ENCODE measurements at regions not wholly inside any gene's neighbourhood (a gene's known extent, or its start where the extent isn't known, plus 50 kb on each side); places are given as distances from the start of the nearest gene placed in this dataset.

DNA sequence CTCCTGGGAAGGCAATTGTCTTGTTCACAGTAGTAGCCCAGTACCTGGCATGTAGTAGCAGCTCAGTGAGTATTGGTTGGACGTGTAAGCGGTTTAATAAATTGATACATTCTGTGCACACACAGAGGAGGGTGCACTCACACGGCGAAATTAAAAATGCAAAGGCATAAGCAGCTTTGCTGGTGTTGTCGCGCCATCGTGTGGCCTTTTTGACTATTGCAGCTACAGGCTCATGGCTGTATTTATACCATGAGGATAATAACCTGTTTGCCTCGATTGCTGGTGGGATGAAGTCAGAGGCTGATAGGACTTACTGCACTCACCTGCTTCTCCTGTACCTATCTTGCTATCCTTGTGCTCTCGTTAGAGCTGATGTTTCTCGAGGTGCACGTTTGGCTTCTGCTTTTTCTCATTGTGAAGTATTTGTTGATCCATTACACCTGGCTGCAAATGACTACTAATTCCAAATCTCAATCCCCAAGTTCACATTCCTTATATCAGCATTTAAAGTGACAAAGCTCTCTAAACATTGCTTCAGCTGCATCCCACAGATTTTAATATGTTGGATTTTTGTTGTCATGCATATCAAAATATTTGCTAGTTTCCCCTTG is 61.5 kb downstream of the TBXT start:
- ChIA-PET POLR2A (interaction anchor here (0.8 kb wide), 1 partner anchor 99 kb away, joined by 4 read pairs; no protein-coding TSS in a partner anchor), CTCF (interaction anchor here (0.6 to 3.6 kb wide), 32 partner anchors 9 to 376 kb away, joined by 3 to 58 read pairs (median 3); no protein-coding TSS in a partner anchor)
- Mint-ChIP-seq H3K36me3 (ENCODE audit: low read depth) (no peaks in the 10 kb centered on the region), H3K4me3 (no peak overlapping the region), H3K9me3 (peaks cover 11% of the 10 kb centered on the region), H3K27me3 (peaks cover 8% of the 10 kb centered on the region), H3K27ac (no peak overlapping the region), H3K4me1 (ENCODE audit: low read depth) (peaks cover 5% of the 10 kb centered on the region)
- TF ChIP-seq, protein P1, sequence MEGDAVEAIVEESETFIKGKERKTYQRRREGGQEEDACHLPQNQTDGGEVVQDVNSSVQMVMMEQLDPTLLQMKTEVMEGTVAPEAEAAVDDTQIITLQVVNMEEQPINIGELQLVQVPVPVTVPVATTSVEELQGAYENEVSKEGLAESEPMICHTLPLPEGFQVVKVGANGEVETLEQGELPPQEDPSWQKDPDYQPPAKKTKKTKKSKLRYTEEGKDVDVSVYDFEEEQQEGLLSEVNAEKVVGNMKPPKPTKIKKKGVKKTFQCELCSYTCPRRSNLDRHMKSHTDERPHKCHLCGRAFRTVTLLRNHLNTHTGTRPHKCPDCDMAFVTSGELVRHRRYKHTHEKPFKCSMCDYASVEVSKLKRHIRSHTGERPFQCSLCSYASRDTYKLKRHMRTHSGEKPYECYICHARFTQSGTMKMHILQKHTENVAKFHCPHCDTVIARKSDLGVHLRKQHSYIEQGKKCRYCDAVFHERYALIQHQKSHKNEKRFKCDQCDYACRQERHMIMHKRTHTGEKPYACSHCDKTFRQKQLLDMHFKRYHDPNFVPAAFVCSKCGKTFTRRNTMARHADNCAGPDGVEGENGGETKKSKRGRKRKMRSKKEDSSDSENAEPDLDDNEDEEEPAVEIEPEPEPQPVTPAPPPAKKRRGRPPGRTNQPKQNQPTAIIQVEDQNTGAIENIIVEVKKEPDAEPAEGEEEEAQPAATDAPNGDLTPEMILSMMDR (IDR thresholded peaks at IDR 0.05), result peak; percentile 91
- intact Hi-C loops (cut with micrococcal nuclease), result loop anchor here (1.0 kb wide), 1 partner anchor 221 kb away; no protein-coding TSS in a partner anchor
- DNase-seq (peak; percentile 88), ATAC-seq (peak; percentile 94)

DNA sequence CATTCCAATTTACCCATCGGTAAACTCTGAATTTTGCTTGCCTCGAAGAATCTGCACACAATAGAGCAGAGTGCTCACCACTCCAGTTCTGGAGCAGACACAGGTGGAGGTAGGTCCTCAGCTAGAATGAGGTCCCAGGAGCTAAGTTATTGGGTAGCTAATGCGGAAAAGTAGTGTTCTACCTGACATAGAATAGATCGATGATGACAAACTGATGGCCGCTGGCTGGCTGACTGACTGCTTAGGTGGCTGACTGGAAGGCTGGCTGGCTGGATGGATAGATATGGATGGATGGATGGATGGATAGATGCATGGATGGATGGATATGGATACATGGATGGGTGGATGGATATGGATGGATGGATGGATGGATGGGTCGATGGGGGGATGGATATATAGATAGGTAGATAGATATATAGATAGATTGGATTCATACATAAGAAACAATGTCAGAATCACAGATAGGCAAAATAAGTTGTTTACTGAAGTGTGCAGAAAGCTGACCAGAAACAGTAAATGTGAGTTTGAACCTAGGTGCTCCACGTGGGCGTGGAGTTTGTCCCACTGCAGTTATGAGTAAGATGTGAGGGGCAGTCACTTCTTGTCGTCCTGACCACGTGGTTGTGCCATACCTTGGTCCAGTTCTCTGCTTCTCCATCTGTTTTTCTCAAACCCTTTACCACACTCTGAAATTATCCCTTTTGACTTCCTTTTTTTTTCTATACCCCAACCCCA is 62.1 kb downstream of the TBXT start:
- CTCF ChIA-PET, result interaction anchor here (0.5 to 3.6 kb wide), 26 partner anchors 8 to 376 kb away, joined by 3 to 58 read pairs (median 4); no protein-coding TSS in a partner anchor
- H3K9me3 Mint-ChIP-seq, result peaks cover 11% of the 10 kb centered on the region
- peaks cover 8% of the 10 kb centered on the region for H3K27me3 Mint-ChIP-seq
- H3K36me3 Mint-ChIP-seq (ENCODE audit: low read depth), result no peaks in the 10 kb centered on the region
- ATAC-seq, result peak; percentile 65
- H3K4me1 Mint-ChIP-seq (ENCODE audit: low read depth), result peaks cover 5% of the 10 kb centered on the region
- POLR2A ChIA-PET, result interaction anchor here (0.8 kb wide), 1 partner anchor 99 kb away, joined by 4 read pairs; no protein-coding TSS in a partner anchor
- TF ChIP-seq, protein P1 (IDR thresholded peaks at IDR 0.05), result no peak
- intact Hi-C loops (cut with micrococcal nuclease), result loop anchor here (1.0 kb wide), 1 partner anchor 220 kb away; no protein-coding TSS in a partner anchor
- no peak overlapping the region for H3K4me3 Mint-ChIP-seq
- peak; percentile 52 for DNase-seq
- no peak overlapping the region for H3K27ac Mint-ChIP-seq

DNA sequence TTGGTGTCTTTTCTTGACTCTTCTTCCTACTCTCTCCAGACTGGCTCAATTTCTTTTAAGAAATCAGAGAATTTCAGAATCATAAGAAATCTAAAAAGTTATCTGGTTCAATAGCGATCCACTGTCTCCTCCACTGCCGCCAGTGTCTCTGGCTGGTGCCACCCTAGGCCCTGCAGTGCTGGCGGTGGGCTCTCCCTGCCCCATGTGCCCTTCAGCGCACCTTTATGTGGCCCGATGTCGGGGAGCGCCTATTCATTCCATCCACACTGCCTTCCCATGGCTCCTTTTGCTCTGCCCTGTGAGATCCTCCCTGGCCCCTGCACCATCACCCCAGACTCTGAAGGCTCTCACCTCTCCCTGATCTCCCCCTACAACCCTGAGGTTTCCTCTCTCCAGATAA is 62.8 kb downstream of the TBXT start:
- Mint-ChIP-seq H3K36me3 (ENCODE audit: low read depth) (no peaks in the 10 kb centered on the region), H3K27ac (no peak overlapping the region), H3K4me1 (ENCODE audit: low read depth) (peaks cover 5% of the 10 kb centered on the region), H3K27me3 (peaks cover 4% of the 10 kb centered on the region), H3K9me3 (peaks cover 11% of the 10 kb centered on the region), H3K4me3 (no peak overlapping the region)
- ChIA-PET CTCF (interaction anchor here (0.5 to 3.6 kb wide), 6 partner anchors 8 to 220 kb away, joined by 3 to 58 read pairs (median 8); no protein-coding TSS in a partner anchor), POLR2A (no interaction called here)
- ATAC-seq, result no peak
- no peak for DNase-seq
- TF ChIP-seq, protein P1 (IDR thresholded peaks at IDR 0.05), result no peak
- intact Hi-C loops (cut with micrococcal nuclease), result no loop called here

DNA sequence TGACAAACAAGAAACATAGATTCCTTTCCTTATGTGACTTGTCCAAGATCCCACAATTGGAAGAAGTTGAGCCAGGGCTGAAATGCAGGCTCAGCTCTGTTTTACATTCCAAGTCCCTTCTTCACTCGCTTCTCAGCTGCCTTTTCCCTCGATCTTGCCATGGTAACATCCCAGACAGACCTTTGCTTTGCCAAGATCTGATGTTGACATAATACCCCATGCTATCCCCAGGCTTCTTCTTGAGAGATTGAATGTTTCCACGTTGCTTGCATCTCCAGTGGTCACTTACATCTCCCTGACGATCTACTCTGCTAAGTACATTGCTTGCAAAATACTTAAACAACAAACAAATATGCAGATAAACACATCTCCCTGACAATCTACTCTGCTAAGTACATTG is 63.5 kb downstream of the TBXT start:
- DNase-seq (no peak), ATAC-seq (no peak)
- H3K4me3 Mint-ChIP-seq, result no peak overlapping the region
- ChIA-PET POLR2A (no interaction called here), CTCF (interaction anchor here (3.6 kb wide), 1 partner anchor 219 kb away, joined by 58 read pairs; no protein-coding TSS in a partner anchor)
- H3K36me3 Mint-ChIP-seq (ENCODE audit: low read depth), result no peaks in the 10 kb centered on the region
- peaks cover 7% of the 10 kb centered on the region for H3K27me3 Mint-ChIP-seq
- H3K4me1 Mint-ChIP-seq (ENCODE audit: low read depth), result peaks cover 5% of the 10 kb centered on the region
- no peak overlapping the region for H3K27ac Mint-ChIP-seq
- peaks cover 11% of the 10 kb centered on the region for H3K9me3 Mint-ChIP-seq
- intact Hi-C loops (cut with micrococcal nuclease), result no loop called here
- TF ChIP-seq, protein P1 (IDR thresholded peaks at IDR 0.05), result no peak

Data from activated CD8-positive, alpha-beta T cell treated with anti-CD3 and anti-CD28 coated beads for 36 hours (primary cell).